H1 (cell line): ENCODE measurements at regions not wholly inside any gene's neighbourhood (a gene's known extent, or its start where the extent isn't known, plus 50 kb on each side); places are given as distances from the start of the nearest gene placed in this dataset.

Source experiments
- GABPA ChIP-seq: IDR thresholded peaks from 2 replicates; pipeline ENCODE4 v1.6.1; 2011; ENCODE audit warnings: mild to moderate bottlenecking, low read length, moderate library complexity, borderline replicate concordance; ENCODE audit not compliant: insufficient read depth
- MAFK ChIP-seq: IDR thresholded peaks from 2 replicates; pipeline ENCODE4 v1.6.1; 2012; ENCODE audit warnings: low read depth, mild to moderate bottlenecking, improper control_type of control experiment, low read length
- MAX ChIP-seq: IDR thresholded peaks from 2 replicates; pipeline ENCODE4 v1.6.1; 2012; ENCODE audit warnings: inconsistent platforms

DNA sequence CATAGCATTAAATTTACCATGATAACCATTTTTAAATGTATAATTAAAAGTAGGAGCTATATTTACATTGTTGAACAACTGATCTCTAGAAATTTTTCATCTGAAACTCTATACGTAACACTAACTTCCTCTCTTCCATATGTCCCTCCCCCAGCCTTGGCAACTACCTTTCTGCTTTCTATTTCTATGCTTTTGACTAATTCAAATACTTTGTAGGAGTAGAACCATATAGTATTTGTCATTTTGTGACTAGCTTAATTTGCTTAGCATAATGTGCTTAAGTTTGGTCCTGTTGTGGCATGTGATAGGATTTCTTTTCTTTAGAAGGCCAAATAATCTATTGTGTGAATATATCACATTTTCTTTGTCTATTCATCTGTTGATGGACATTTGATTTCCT is 225.3 kb upstream of the POT1 start (continued):
- TF ChIP-seq MAFK = no peak
- no peak for TF ChIP-seq GABPA
- TF ChIP-seq MAX = no peak
